PC-9 (cell line): ENCODE measurements at regions not wholly inside any gene's neighbourhood (a gene's known extent, or its start where the extent isn't known, plus 50 kb on each side); places are given as distances from the start of the nearest gene placed in this dataset.

Experiments used
- CTCF ChIP-seq: fragments of 200-600 bp; sonication (generic); conservative IDR thresholded peaks from 2 replicates; pipeline ENCODE4 v1.6.1; 2017; ENCODE audit warnings: mixed run types, antibody characterized with exemption, mild to moderate bottlenecking, moderate library complexity
- EZH2 ChIP-seq: fragments of 200-600 bp; sonication (generic); IDR thresholded peaks from 2 replicates; pipeline ENCODE4 v1.8.0; 2017; ENCODE audit warnings: antibody characterized with exemption, low read depth

DNA sequence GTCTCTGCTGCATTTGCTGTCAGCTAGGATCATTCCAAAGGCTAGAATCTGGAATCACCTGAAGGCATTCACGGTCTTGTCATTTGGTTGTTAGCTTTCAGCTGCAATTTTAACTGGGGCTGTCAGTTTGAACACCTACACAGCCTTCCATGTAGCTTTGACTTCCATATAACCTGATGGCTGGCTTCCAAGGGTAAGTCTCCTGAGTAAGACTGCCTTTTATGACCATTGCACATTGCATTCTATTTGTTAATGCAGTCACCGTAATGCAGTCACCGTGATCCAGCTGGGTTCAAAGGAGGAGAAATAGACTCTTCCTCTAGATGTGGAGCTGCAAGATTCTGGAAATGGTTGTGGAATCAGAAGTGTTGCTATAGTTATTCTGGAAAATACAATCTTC lies 1284.2 kb downstream of the ADGRL3 start:
- no peak for TF ChIP-seq CTCF
- no peak for TF ChIP-seq EZH2
